Mammary epithelial cell (primary cell): ENCODE measurements at regions not wholly inside any gene's neighbourhood (a gene's known extent, or its start where the extent isn't known, plus 50 kb on each side); places are given as distances from the start of the nearest gene placed in this dataset.

Experiments used
- CTCF ChIP-seq, 2 donors: IDR thresholded peaks in 1 of 2; conservative IDR thresholded peaks in 1 of 2; 2 replicates each; pipeline ENCODE4 v1.5.1; 2011 to 2012; ENCODE audit warnings: inconsistent platforms in 2 of 2, low read length in 2 of 2, mild to moderate bottlenecking in 2 of 2, control low read depth in 1 of 2, low read depth in 1 of 2; ENCODE audit not compliant: insufficient read depth in 1 of 2; ENCODE audit errors: extremely low read depth in 1 of 2
- EZH2 ChIP-seq: IDR thresholded peaks from 2 replicates; pipeline ENCODE4 v1.6.1; 2012; ENCODE audit warnings: low read length, inconsistent platforms, borderline replicate concordance

GRCh38 chr2:117684919-117685318, 129.6 kb upstream of the DDX18 start:
- no peak for TF ChIP-seq CTCF (conservative IDR thresholded peaks at IDR 0.05 in 1 of 2, IDR thresholded peaks at IDR 0.05 in 1 of 2; ENCODE audit: extremely low read depth in 1 of 2, insufficient read depth in 1 of 2, low read depth in 1 of 2, low read length in 2 of 2)
- no peak for TF ChIP-seq EZH2
